Lung (tissue), 11 donors: ENCODE measurements at regions not wholly inside any gene's neighbourhood (a gene's known extent, or its start where the extent isn't known, plus 50 kb on each side); places are given as distances from the start of the nearest gene placed in this dataset.

Experiments
- ATAC-seq: fragments of 200-7000 bp; cut with Tn5 transposase; one replicate; pipeline ENCODE4 v1.9.1; 2020; ENCODE audit warnings: moderate number of reproducible peaks; ENCODE audit not compliant: insufficient read depth, low FRiP score
- DNase-seq, 3 donors: peaks; one replicate each; pipeline ENCODE4 v3.0.0-alpha.2; 2013 to 2017
- H3K27ac ChIP-seq, 2 donors: one replicate each; pipeline ENCODE4 v1.5.1; 2013; ENCODE audit warnings: mild to moderate bottlenecking in 2 of 2, moderate library complexity in 2 of 2, control low read depth in 1 of 2, inconsistent platforms in 1 of 2, low read depth in 1 of 2, low read length in 1 of 2
- H3K27me3 ChIP-seq, 3 donors: one replicate each; pipeline ENCODE4 v1.5.1; 2013; ENCODE audit warnings: low read length in 2 of 3; ENCODE audit not compliant: control insufficient read depth in 3 of 3, insufficient read depth in 3 of 3
- H3K36me3 ChIP-seq, 4 donors: one replicate each; pipeline ENCODE4 v1.5.1; 2013; ENCODE audit warnings: low read length in 4 of 4, mild to moderate bottlenecking in 1 of 4, moderate library complexity in 1 of 4; ENCODE audit not compliant: control insufficient read depth in 4 of 4, insufficient read depth in 4 of 4
- H3K4me1 ChIP-seq, 5 donors: one replicate each; pipeline ENCODE4 v1.5.1; 2013; ENCODE audit warnings: low read length in 5 of 5, mild to moderate bottlenecking in 2 of 5, moderate library complexity in 1 of 5; ENCODE audit not compliant: control insufficient read depth in 5 of 5, insufficient read depth in 5 of 5
- H3K4me3 ChIP-seq: one replicate; pipeline ENCODE4 v1.5.1; 2013; ENCODE audit warnings: mild to moderate bottlenecking, control low read depth, moderate library complexity
- H3K9ac ChIP-seq, 2 donors: one replicate each; pipeline ENCODE4 v1.5.1; 2013; ENCODE audit warnings: low read length in 2 of 2, control low read depth in 1 of 2; ENCODE audit not compliant: insufficient read depth in 1 of 2
- H3K9me3 ChIP-seq, 4 donors: one replicate each; pipeline ENCODE4 v1.5.1; 2013; ENCODE audit warnings: low read length in 3 of 4, mild to moderate bottlenecking in 1 of 4, moderate library complexity in 1 of 4; ENCODE audit not compliant: control insufficient read depth in 4 of 4, insufficient read depth in 3 of 4
- WGBS, 2 donors: extraction: QIAGEN DNeasy Blood & Tissue Kit; methylation state at CpG; one replicate each; pipeline ENCODE4 v1.1.7; 2013; 5-methylcytosine and 5-hydroxymethylcytosine counted together
- TF ChIP-seq, protein P1 (sequence below): IDR thresholded peaks from 2 replicates; pipeline ENCODE4 v1.5.1; 2012; ENCODE audit warnings: mild to moderate bottlenecking; ENCODE audit errors: control extremely low read depth, extremely low read depth
- donor health status: control.
- donor health status: control.
- donor health status: Bipolar disorder and iron deficiency.
- donor health status: healthy.
- donor health status: DM: yes; HTN: yes; CAD: no.

DNA sequence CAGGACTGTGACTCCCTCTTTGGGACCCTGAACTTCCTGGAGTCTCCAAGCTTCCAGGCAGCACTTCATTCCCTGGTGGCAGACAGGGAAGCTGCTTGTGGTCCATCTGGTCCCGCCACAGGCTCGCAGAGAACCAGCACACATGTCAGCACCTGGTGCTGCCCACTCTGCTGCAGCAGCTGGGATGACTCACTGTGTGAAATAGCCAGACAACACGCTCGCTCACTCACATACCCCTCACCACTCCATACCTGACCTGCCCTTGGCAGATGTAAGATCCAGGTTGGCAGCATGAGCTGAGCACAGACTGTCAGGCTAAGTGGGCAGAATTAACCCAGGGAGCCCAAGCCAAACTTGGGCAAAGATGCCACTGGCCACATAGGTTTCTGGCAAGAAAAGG is 613.5 kb downstream of the PCDH18 start:
- Histone ChIP-seq H3K4me3 (no peak overlapping the region), H3K36me3 (no peaks in the 10 kb centered on the region), H3K9ac (no peak overlapping the region), H3K4me1 (no peaks in the 10 kb centered on the region), H3K27ac (no peak overlapping the region), H3K9me3 (peaks cover 0 to 12% (median 0%) of the 10 kb centered on the region in 4 donors), H3K27me3 (no peaks in the 10 kb centered on the region)
- no peak for DNase-seq
- TF ChIP-seq, protein P1, sequence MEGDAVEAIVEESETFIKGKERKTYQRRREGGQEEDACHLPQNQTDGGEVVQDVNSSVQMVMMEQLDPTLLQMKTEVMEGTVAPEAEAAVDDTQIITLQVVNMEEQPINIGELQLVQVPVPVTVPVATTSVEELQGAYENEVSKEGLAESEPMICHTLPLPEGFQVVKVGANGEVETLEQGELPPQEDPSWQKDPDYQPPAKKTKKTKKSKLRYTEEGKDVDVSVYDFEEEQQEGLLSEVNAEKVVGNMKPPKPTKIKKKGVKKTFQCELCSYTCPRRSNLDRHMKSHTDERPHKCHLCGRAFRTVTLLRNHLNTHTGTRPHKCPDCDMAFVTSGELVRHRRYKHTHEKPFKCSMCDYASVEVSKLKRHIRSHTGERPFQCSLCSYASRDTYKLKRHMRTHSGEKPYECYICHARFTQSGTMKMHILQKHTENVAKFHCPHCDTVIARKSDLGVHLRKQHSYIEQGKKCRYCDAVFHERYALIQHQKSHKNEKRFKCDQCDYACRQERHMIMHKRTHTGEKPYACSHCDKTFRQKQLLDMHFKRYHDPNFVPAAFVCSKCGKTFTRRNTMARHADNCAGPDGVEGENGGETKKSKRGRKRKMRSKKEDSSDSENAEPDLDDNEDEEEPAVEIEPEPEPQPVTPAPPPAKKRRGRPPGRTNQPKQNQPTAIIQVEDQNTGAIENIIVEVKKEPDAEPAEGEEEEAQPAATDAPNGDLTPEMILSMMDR: no peak
- 86 to 91% methylated on average over 4 of the region's 4 CpGs for WGBS, 2 donors
- ATAC-seq: no peak

DNA sequence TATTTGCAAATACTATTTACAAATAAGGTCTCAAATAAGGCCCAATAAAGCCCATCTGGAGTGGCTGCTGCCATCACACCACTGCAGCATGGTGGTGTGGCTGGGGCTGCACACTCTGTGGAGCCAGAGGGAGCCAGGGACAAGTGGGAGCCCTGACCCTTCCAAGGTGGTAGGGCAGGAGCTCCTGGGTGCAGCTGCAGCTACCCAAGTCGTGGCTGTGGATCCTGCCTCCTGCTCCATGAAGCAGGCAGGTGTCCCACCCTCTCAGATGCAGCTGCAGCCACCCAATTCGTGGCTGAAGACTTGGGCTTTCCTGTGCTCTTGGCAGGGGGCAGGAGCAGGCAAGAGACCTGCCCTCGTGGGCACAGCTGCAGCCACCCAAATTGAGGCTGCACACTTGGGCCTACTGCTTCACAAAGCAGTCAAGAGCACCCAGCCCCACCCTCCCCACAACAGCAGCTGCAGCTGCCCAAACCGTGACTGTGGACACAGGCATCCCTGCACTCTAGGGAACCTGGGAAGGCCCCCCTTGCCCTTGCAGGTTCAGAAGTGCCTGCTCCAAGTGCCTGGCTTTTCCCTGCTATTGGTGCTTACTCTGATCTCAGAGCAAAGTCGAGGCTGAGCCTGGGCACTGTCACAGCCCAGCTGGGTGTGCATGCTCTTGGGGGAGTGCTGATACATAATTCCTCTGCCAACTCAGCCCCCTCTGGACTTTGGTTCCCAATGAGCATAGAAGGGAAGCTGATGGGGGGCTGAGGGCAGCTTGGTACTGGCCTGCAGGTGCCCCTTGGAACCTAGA is 614.8 kb downstream of the PCDH18 start:
- 57 to 67% methylated on average over 5 of the region's 5 CpGs for WGBS, 2 donors
- Histone ChIP-seq H3K27ac (no peak overlapping the region), H3K4me1 (no peaks in the 10 kb centered on the region), H3K27me3 (no peaks in the 10 kb centered on the region), H3K36me3 (no peaks in the 10 kb centered on the region), H3K9ac (no peak overlapping the region), H3K4me3 (no peak overlapping the region), H3K9me3 (peaks cover 0 to 12% (median 0%) of the 10 kb centered on the region in 4 donors)
- TF ChIP-seq, protein P1: no peak
- no peak for ATAC-seq
- DNase-seq: no peak

- TF ChIP-seq, protein P1: no peak
- H3K9me3 ChIP-seq: no peaks in the 10 kb centered on the region
- no peaks in the 10 kb centered on the region for H3K4me1 ChIP-seq
- no peaks in the 10 kb centered on the region for H3K36me3 ChIP-seq
- DNase-seq (peak in 2 of 3 donors; percentile 37 to 57), ATAC-seq (no peak)
- H3K27me3 ChIP-seq: no peaks in the 10 kb centered on the region
- no peak overlapping the region for H3K4me3 ChIP-seq
- WGBS, 2 donors: 60 to 67% methylated on average over 3 of the region's 3 CpGs
- H3K27ac ChIP-seq: no peak overlapping the region
- no peak overlapping the region for H3K9ac ChIP-seq
Observed at GRCh38 chr4:136909626-136910025, 622.7 kb downstream of the PCDH18 start.
